ENCODE measurements at regions not wholly inside any gene's neighbourhood (a gene's known extent, or its start where the extent isn't known, plus 50 kb on each side); places are given as distances from the start of the nearest gene placed in this dataset.

DNA sequence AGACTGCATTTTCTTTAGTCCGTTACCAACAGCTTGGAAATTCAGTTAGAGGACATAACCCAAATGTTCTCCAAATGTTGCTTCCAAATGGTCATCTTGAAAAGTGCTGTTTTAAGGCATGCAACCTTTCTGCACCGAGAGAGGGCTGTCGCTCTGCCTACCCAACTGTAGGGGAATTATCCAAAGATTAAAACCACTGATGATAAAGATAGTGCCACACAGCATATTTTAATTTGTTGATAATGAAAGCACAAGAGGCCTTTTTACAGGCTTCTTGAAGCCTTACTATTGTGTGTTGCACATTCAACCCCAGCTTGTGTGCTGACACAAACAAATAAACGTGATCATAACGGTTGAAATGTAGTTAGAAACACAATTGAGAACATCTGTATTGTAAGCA lies 121.5 kb downstream of the LMO4 start:
- no peak overlapping the region for H3K4me3 Mint-ChIP-seq (ENCODE audit: unreplicated experiment)
- no peak overlapping the region for H3K27ac Mint-ChIP-seq (ENCODE audit: low read depth, unreplicated experiment)
- H3K36me3 Mint-ChIP-seq (ENCODE audit: insufficient read depth, unreplicated experiment): no peaks in the 10 kb centered on the region
- no peaks in the 10 kb centered on the region for H3K9me3 Mint-ChIP-seq (ENCODE audit: unreplicated experiment)
- CTCF ChIA-PET: interaction anchor here (0.8 to 1.8 kb wide), 2 partner anchors 124 to 352 kb away, joined by 3 read pairs; no protein-coding TSS in a partner anchor
- no peaks in the 10 kb centered on the region for H3K27me3 Mint-ChIP-seq (ENCODE audit: insufficient read depth, unreplicated experiment)
- no peaks in the 10 kb centered on the region for H3K4me1 Mint-ChIP-seq (ENCODE audit: insufficient read depth, unreplicated experiment)
- BruUV-seq (replicated peaks): no TSS peak
- DNase-seq (ENCODE audit: unreplicated experiment): no peak
- TF ChIP-seq, protein P1, sequence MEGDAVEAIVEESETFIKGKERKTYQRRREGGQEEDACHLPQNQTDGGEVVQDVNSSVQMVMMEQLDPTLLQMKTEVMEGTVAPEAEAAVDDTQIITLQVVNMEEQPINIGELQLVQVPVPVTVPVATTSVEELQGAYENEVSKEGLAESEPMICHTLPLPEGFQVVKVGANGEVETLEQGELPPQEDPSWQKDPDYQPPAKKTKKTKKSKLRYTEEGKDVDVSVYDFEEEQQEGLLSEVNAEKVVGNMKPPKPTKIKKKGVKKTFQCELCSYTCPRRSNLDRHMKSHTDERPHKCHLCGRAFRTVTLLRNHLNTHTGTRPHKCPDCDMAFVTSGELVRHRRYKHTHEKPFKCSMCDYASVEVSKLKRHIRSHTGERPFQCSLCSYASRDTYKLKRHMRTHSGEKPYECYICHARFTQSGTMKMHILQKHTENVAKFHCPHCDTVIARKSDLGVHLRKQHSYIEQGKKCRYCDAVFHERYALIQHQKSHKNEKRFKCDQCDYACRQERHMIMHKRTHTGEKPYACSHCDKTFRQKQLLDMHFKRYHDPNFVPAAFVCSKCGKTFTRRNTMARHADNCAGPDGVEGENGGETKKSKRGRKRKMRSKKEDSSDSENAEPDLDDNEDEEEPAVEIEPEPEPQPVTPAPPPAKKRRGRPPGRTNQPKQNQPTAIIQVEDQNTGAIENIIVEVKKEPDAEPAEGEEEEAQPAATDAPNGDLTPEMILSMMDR (IDR thresholded peaks at IDR 0.05; ENCODE audit: unreplicated experiment): no peak
- intact Hi-C loops (cut with micrococcal nuclease): no loop called here
- POLR2A ChIA-PET: no interaction called here

DNA sequence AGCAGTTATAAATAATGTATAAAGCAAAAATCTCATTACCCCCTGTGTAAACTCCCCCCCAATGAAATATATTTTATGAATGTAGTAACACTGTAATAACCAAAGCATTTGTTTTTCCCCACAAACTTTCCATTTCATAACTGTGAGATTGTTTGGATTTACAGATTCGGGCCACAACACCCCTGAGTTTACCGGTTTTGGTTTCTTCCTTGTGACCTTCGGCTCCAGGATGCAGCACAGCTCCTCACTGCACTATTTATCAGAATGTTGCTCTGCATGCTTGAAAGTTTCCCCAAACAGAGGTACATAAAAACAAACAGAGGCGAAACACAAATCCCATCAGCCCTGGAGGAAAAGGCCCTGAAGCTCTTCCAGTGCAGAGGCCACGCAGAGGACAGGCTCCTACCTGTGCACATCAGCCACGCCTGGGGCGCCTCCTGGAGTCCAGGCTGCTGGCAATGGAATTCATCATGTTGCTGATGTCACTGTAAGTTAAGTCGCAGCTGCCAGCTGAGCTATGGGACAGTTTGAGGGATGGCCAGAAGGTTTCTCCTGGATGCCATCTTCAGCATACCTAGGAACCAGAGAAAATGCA lies 122.0 kb downstream of the LMO4 start:
- peak; percentile 34 for DNase-seq (ENCODE audit: unreplicated experiment)
- no peak overlapping the region for H3K27ac Mint-ChIP-seq (ENCODE audit: low read depth, unreplicated experiment)
- POLR2A ChIA-PET: no interaction called here

DNA sequence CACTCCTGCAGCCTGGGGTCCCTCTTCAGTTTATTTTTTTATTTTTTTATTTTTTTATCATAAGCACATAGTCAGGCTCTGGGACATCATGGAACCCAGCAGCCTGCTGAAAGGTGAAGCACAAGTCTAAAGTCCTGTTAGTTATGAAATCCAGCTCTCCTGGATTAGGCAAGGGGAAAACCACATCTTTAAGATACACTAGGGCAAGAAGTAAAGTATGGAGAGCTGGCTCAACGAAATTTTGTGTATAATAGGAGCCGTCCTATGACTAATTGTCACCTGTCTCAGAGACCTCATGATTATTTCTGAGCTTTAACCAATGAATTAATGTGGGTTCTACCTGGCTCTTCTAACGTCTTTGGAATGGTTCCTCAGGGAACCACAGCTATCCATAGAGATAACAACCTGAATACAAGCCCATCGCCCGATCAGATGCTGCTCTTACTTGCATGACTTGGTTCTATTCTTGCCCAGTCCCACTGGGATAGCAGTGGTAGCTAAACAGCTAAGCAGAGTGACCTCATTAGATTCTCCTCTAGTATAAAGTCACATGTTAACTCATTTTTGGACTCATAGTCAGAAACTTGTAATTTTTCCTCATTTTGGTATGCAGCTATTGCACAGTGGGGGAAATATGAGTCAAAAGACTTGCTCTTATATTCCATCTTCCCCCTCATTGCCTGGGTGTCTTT lies 122.7 kb downstream of the LMO4 start:
- ChIA-PET CTCF (interaction anchor here (0.6 to 1.8 kb wide), 5 partner anchors 76 to 350 kb away, joined by 3 to 4 read pairs (median 3); no protein-coding TSS in a partner anchor), POLR2A (no interaction called here)
- Mint-ChIP-seq H3K4me3 (ENCODE audit: unreplicated experiment) (no peak overlapping the region), H3K9me3 (ENCODE audit: unreplicated experiment) (no peaks in the 10 kb centered on the region), H3K27ac (ENCODE audit: low read depth, unreplicated experiment) (no peak overlapping the region), H3K27me3 (ENCODE audit: insufficient read depth, unreplicated experiment) (no peaks in the 10 kb centered on the region), H3K36me3 (ENCODE audit: insufficient read depth, unreplicated experiment) (no peaks in the 10 kb centered on the region), H3K4me1 (ENCODE audit: insufficient read depth, unreplicated experiment) (no peaks in the 10 kb centered on the region)
- intact Hi-C loops (cut with micrococcal nuclease): no loop called here
- peak; percentile 3 for DNase-seq (ENCODE audit: unreplicated experiment)
- TF ChIP-seq, protein P1 (IDR thresholded peaks at IDR 0.05; ENCODE audit: unreplicated experiment): no peak
- BruUV-seq (replicated peaks): no TSS peak

More for the DNA sequence above, 122.0 kb downstream of the LMO4 start:
- no peaks in the 10 kb centered on the region for H3K4me1 Mint-ChIP-seq (ENCODE audit: insufficient read depth, unreplicated experiment)
- no peak overlapping the region for H3K4me3 Mint-ChIP-seq (ENCODE audit: unreplicated experiment)
- H3K9me3 Mint-ChIP-seq (ENCODE audit: unreplicated experiment): no peaks in the 10 kb centered on the region
- CTCF ChIA-PET: interaction anchor here (0.6 to 1.8 kb wide), 5 partner anchors 75 to 351 kb away, joined by 3 to 4 read pairs (median 3); no protein-coding TSS in a partner anchor
- H3K36me3 Mint-ChIP-seq (ENCODE audit: insufficient read depth, unreplicated experiment): no peaks in the 10 kb centered on the region
- intact Hi-C loops (cut with micrococcal nuclease): no loop called here
- H3K27me3 Mint-ChIP-seq (ENCODE audit: insufficient read depth, unreplicated experiment): no peaks in the 10 kb centered on the region
- no TSS peak for BruUV-seq (replicated peaks)
- TF ChIP-seq, protein P1 (IDR thresholded peaks at IDR 0.05; ENCODE audit: unreplicated experiment): no peak

DNA sequence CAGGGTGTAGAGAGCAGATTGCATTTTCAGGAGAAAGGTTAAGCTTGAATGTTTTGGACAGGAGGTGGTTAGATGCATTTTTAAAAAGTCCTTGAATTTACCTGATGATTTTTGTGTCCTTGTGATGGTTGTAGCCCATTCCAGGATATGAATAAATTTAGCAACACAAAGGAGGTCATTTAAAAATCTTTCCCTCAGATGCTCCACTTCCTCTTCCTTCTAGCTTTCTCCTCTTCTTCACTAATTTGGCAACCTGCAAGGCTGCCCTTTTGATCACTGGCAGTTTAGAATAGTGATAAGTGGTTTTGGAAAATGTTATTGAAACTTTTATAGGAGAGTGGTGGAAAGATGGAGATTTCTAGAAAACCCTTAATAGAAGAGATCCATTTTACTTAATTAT lies 124.0 kb downstream of the LMO4 start:
- Mint-ChIP-seq H3K36me3 (ENCODE audit: insufficient read depth, unreplicated experiment) (peaks cover under 1% of the 10 kb centered on the region), H3K27me3 (ENCODE audit: insufficient read depth, unreplicated experiment) (no peaks in the 10 kb centered on the region), H3K4me3 (ENCODE audit: unreplicated experiment) (no peak overlapping the region), H3K9me3 (ENCODE audit: unreplicated experiment) (no peaks in the 10 kb centered on the region), H3K27ac (ENCODE audit: low read depth, unreplicated experiment) (no peak overlapping the region), H3K4me1 (ENCODE audit: insufficient read depth, unreplicated experiment) (no peaks in the 10 kb centered on the region)
- no peak for DNase-seq (ENCODE audit: unreplicated experiment)
- TF ChIP-seq, protein P1 (IDR thresholded peaks at IDR 0.05; ENCODE audit: unreplicated experiment): no peak
- POLR2A ChIA-PET: interaction anchor here (1.1 kb wide), 1 partner anchor 16 kb away, joined by 3 read pairs; no protein-coding TSS in a partner anchor
- intact Hi-C loops (cut with micrococcal nuclease): no loop called here
- CTCF ChIA-PET: no interaction called here
- BruUV-seq (replicated peaks): no TSS peak

Measured in MCF 10A (cell line).